ENCODE measurements at regions not wholly inside any gene's neighbourhood (a gene's known extent, or its start where the extent isn't known, plus 50 kb on each side); places are given as distances from the start of the nearest gene placed in this dataset.

GRCh38 chr16:85251225-85251760 lies 139.0 kb upstream of the CIBAR2 start:
- H3K4me3 ChIP-seq (ENCODE audit: low read depth, low read length), result no peak overlapping the region
- no peak for TF ChIP-seq CTCF (IDR thresholded peaks at IDR 0.05; ENCODE audit: low read depth, low read length)
- no peak for DNase-seq (ENCODE audit: low read depth, low spot score)
- in situ Hi-C loops (cut with HindIII; ENCODE audit: low sequenced_read_pairs), result no loop called here

- no peak overlapping the region for H3K4me3 ChIP-seq (ENCODE audit: low read depth, low read length)
- in situ Hi-C loops (cut with HindIII; ENCODE audit: low sequenced_read_pairs), result no loop called here
- TF ChIP-seq CTCF (IDR thresholded peaks at IDR 0.05; ENCODE audit: low read depth, low read length), result no peak
- DNase-seq (ENCODE audit: low read depth, low spot score), result no peak
Observed at GRCh38 chr16:85252014-85252413, 139.7 kb upstream of the CIBAR2 start.

GRCh38 chr16:85252461-85252860 lies 140.2 kb upstream of the CIBAR2 start:
- H3K4me3 ChIP-seq (ENCODE audit: low read depth, low read length), result no peak overlapping the region
- no peak for TF ChIP-seq CTCF (IDR thresholded peaks at IDR 0.05; ENCODE audit: low read depth, low read length)
- DNase-seq (ENCODE audit: low read depth, low spot score), result no peak

GRCh38 chr16:85253084-85253941 lies 141.0 kb upstream of the CIBAR2 start:
- in situ Hi-C loops (cut with HindIII; ENCODE audit: low sequenced_read_pairs), result no loop called here
- peak; percentile 14 for DNase-seq (ENCODE audit: low read depth, low spot score)
- H3K4me3 ChIP-seq (ENCODE audit: low read depth, low read length), result no peak overlapping the region
- TF ChIP-seq CTCF (IDR thresholded peaks at IDR 0.05; ENCODE audit: low read depth, low read length), result peak; percentile 98

More at GRCh38 chr16:85252461-85252860, 140.2 kb upstream of the CIBAR2 start:
- in situ Hi-C loops (cut with HindIII; ENCODE audit: low sequenced_read_pairs), result no loop called here

GRCh38 chr16:85254051-85254450 lies 141.8 kb upstream of the CIBAR2 start:
- DNase-seq (ENCODE audit: low read depth, low spot score), result no peak
- in situ Hi-C loops (cut with HindIII; ENCODE audit: low sequenced_read_pairs), result no loop called here
- TF ChIP-seq CTCF (IDR thresholded peaks at IDR 0.05; ENCODE audit: low read depth, low read length), result no peak
- H3K4me3 ChIP-seq (ENCODE audit: low read depth, low read length), result no peak overlapping the region

GRCh38 chr16:85254921-85255320 lies 142.6 kb upstream of the CIBAR2 start:
- no peak for DNase-seq (ENCODE audit: low read depth, low spot score)
- in situ Hi-C loops (cut with HindIII; ENCODE audit: low sequenced_read_pairs), result no loop called here
- no peak overlapping the region for H3K4me3 ChIP-seq (ENCODE audit: low read depth, low read length)
- no peak for TF ChIP-seq CTCF (IDR thresholded peaks at IDR 0.05; ENCODE audit: low read depth, low read length)

Measured in astrocyte of the spinal cord (primary cell).